HG03558 (cell line): ENCODE measurements at regions not wholly inside any gene's neighbourhood (a gene's known extent, or its start where the extent isn't known, plus 50 kb on each side); places are given as distances from the start of the nearest gene placed in this dataset.
A peak's percentile ranks its signal among the peaks of the same experiment; 100 is the strongest.

Experiments
- ATAC-seq: cut with Tn5 transposase; IDR thresholded peaks from one replicate; pipeline ENCODE4 v1.9.1; 2021; ENCODE audit warnings: moderate number of reproducible peaks; ENCODE audit not compliant: unreplicated experiment; ENCODE audit errors: extremely low read depth

DNA sequence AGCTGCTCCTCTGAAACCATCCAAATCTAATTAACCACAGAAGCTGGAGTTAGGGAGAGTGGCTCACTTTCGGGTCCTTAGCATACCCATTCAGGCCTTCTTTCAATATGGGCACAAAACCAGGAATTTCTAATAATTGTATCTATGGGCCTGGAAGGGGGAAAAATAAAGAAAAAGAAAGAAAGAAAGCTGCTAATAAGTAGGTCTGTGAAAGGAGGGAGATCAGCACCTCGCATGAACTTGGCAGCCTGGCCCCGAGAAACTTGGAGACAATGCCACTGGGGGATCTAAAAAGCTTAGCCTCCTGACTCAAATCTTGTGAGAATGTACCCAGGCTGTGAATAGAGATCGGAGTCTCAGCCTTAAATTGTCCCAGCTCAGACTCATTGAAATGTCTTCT, 252.1 kb upstream of the SLC14A2 start:
- no peak for ATAC-seq

DNA sequence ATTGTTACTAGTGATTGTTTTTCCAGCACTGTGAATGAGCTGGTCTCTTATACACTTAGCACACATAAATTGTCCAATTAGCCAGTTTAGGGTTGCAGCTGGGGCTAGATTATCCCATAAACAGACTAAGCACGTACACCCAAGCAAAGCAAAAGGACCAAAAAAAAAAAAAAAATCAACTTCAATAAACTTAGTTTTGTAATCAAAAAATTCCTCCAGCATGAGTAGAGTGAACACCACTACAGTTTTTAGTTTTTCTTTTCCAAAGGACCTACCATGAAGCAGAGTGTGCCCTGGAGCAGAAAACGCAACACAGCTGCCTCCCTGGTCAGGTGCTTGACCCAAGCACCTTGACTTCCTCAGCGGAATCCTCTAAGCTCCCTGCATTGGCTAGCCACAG, 249.4 kb upstream of the SLC14A2 start:
- ATAC-seq = no peak

DNA sequence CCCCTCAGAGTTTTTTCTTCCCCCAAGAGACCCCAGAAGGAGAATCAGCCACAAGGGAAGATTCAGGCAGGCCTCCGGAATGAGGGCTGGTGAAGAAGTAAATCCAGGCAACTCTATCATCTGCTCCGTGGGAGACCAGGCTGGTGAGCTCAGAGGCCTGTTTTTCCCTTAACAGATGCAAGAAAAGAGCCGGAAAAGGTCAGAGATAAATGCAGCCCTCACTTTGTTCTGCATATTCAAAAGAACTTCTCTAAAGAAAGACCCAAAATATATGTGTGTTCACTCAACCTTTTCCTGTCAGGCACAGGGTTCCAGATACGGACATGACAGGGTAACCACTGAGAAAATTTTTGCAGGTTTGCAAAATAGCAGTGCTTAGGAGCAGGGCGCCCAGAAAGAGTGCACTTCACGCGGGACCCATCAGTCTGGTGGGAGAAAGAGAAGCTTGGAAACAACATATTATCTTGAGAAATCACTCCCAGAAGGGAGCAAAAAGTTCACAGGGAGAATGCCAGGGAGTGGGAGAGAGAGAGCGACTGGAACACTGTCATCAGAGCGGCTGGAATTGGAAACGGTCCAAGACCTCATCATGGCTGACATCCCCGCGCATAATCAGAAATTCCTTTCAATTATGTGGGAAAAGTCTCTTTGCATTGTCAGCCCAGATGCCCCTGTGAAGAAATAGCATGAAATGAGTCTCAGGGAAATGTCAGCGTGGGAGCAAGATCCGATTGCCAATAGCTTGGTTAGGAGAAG, 244.8 kb upstream of the SLC14A2 start:
- no peak for ATAC-seq

DNA sequence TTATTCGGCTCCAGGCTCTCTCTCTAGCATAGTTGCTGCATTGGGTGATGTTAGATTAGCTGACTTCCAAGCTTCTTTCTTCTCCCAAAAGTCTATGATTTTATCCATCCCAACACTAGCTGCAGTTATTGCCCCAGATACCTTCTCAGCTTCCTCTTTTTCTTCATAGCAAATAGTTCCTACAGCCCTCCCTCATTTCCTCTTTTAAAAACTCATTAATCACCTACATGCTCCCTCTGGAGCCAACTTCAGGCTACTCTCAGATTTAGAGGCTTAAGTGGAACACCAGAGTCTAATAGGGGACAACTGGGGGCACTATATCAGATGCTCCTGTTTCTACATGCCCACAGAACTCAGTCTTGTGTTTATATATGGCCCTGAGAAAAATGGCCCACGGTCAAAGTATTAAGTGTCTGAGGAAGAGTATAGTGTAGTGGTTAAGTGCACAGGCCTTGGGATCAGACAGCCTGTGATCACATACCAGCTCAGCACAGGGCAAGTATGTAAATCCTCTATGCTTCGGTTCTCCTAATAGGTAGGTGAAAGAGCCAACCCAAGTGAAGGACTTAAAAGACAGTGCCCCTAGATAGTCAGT, 241.9 kb upstream of the SLC14A2 start:
- no peak for ATAC-seq

DNA sequence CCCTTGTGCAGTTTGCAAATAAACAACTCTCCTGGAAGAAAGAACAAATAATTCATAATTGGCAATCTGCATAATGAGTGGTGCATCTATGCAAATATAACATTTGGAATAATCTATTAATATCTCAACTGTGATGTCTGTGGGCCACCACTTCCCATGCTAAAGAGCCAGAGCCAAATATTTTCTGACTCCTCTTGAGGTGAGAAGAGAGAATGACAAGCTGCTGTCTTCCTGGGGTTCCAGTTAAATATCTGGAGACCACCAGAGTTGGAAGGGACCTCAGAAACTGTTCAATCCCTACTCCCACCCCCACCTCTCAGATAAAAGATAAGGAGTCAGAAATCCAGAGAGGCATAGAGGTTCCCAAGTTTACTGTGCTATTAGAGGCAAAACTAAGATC, 241.0 kb upstream of the SLC14A2 start:
- no peak for ATAC-seq

DNA sequence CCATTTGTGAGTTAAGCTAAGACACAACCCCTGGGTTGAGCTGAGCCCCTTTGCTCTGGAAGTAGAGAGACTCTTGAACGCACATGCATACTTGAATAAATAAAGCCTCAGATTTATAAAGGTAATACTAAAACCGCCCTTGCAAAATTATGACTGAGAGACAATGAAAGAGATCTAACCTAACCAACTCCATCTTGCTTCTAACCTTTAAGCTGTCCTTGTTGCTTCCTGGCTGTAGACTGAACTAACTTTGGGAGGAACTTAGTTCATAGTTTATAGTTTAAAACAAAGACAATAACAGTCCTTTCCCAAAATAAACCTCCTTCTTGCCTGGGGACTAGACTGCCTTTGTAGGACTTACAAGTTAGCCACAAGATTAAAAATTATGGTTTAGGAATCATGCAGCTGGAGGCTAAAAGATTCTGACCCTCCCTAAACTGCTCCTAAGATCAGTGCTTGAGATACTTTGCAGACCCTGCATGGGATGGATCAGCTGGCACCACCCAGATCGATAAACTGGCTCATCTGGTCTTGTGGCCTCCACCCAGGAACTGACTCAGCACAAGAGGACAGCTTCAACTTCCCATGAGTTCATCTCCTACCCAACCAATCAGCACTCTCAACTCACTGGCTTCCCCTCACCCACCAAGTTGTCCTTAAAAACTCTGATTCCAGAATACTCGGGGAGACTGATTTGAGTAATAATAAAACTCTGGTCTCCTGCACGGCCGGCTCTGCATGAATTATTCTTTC, 240.2 kb upstream of the SLC14A2 start:
- no peak for ATAC-seq

DNA sequence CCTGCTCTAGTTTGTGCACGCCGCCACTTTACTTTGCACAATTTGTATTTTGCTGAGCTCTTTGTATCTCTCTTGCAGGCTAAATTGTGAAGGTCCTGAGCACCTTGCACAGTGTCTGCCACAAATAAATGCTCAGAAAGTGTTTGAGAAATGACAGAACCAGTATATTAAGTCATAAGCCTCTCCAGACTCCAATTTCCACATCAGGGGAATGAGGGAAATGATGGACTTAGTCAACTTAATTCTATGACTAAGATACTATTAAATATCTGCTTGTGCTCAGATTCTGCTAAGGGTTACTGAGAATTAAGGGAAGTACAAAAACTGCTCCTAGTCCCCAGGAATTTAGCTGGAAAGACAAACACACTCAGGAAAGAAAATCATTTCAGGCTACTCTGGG, 239.1 kb upstream of the SLC14A2 start:
- ATAC-seq = no peak

DNA sequence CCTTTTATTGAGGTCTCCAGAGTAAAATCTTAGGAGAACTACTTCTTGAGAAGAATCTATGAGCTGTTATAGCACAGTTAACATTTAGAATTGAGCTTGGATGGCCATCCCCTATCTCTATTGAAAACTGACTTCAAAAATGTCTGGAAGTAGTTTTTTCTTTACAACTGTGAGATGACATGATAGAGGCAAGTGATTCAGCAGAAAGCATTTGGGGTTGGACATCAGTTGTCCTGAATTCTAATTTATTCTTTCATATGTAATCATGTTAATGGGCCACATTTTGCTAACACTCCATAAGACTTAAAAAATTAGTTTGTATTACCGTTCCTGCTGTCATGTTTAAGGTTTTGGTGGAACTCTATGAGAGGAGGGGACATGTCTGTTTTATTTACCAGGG, 237.0 kb upstream of the SLC14A2 start:
- no peak for ATAC-seq

DNA sequence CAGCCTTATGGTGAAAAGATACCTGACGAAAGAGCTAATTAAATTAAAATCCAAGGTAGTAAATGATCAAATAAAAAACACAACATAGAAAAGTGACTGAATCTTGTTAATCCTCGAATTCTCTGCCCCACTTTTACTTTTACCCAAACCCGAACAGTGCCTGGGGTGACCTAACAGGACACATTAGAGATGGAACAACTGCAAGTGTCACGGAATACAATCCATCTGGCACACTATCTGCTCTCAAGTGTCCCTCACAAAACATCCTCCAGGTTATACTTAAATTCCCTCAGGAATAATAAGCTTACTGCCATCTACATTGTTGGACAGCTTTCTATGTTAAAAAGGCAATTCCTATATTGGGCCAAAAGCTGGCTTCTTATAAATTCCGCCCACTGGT, 236.3 kb upstream of the SLC14A2 start:
- ATAC-seq = no peak

DNA sequence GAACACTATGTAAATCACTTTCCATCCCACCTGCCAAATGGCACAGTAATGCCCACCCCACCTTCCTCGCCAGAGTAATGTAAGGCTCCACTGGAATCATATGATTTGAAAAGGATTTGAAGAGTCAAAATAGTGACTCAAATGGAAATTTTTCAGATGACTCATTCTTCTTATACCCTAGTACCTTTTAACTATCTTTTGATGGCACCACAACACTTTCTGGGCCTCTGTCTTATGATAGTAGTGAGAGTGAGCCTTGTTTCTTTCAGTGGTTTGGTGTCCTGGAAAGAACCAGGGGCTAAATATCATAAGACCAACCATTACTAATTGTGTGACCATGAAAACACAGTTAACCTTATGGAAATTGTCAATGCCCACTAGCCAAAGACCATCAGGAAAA, 235.4 kb upstream of the SLC14A2 start:
- ATAC-seq = peak; percentile 52

DNA sequence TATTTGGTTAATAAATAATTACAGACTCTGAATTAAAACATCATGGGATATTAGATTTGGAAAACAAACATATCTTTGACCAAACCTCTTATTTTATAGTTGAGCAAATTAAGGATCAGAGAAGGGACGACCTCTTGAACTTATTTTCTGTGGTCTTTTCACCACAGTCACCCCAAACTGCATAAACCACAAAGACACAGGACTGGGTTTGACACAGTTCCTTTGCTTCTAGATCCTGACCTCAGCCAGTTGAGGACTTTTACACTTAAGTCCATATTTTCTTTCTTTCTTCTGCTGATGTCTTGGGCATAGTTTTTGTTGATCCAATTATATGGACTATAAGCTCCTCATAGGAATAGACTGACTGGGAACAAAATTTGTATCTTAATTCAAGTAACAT, 234.0 kb upstream of the SLC14A2 start:
- ATAC-seq = no peak

DNA sequence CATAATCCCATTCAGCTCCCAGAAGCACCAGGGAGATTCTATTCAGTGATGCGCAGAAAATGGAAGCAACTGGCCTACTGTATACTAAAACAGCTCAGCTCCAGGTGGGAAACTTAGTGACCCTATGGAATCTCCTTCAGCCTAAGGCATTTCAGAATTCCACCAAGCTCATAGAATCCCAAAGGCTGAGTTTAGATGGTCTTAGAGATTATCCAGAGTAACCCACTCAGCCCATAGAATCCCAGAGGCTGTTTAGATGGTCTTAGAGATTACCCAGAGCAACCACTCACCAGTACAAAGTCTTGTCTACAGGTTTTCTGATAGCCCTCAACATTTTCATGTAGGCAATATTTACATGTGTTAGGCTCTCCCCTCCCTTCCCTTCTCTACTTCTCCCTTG, 232.0 kb upstream of the SLC14A2 start:
- ATAC-seq = no peak

DNA sequence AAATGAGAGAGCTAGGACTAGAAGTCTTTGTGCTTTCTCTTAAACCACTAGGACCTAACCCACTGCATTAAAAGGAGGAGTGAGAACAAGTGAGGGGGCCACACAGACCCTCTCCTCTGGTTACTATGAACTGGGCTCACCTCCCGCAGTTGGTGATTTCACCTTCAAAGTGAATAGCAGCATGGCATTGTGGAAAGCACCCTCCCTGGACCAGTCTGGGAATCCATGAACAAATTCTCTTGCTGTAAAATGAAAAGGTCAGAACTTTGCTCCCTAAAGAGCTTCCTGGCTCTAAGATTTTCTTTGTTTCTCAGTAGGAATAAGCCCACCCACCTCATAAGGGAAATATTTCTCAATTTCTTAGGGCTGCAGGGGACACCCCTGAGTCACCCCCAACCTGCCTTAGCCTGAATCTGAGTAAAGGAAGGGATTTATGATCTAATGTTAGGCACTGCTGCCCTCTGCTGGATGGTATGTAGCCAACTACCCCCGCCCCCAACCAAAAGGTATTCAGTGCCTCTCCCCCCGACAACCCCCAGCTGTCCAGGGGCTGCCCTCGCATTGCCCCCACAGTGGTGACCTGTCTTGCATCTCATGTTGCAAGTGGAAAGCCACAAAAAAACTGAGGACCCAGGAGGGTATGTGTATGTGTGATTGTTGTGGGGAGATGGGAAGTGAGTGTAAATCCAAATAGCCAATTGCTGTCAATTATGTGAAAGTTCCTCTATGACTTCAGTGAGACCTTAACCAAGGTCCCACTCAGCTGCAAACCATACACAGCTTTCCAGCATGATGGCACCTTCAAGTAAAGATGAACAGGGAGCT, 230.9 kb upstream of the SLC14A2 start:
- ATAC-seq = no peak

DNA sequence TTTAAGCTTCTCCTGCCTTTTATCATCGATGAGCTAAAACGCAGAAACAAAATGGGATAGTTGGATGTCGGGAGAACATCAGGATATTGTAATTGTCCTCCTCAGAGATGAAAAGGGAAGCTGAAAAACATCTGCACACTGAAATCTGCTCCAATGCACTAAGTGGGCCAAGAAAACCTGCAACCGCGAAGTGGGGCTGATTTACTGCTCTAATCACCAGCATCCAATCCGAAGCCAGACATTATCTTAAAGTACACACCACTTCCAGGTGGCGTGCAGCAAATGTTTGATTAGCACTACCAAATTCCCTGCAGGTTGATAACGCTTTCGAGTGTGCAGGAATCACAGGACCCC, 230.3 kb upstream of the SLC14A2 start:
- ATAC-seq = no peak

DNA sequence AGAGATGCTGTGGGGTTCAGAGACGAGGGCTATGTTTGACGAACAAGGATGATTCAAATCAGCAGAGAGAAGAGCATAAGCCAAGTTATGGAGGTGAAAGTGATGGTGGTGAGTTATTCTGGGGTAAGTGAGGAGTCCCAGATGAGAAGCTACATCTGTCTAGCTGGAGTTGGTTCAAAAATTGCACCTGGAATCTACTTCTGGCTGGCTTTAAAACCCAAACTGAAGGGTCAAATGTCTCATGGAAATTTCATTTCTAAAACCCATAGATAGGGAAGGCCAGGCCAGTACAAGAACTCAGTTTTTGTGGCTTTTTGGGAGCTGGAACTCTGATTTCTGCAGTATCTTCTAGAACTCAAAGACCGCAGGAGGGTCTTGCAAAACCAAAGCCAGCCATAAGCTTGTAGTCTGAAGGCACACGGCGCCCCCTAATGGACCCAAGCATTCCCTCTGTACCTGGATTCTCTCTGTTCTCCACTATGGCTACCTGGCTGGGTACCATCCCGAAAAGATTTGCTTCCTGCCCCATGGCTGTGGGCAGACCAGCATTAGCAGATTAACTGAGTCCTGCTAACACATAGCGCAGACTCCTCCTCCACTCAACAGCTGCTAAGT, 229.1 kb upstream of the SLC14A2 start:
- no peak for ATAC-seq

DNA sequence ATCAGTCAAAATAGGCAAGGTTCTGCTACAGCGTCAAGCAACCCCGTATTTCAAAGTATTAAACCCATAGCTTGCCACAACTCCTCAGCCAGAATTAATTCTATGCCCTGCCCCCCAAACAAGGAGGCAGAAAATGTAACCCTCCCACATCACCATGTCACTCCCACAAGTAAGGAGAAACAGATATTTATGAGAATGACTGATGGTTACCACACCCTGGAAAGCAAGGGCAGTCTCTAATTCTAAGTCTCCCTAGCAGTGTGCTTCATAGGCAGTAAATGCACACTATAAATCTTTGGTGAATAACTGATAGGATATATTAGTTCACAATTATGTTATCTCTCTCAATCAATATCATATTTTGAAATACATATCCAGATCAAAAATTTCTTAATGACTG, 228.0 kb upstream of the SLC14A2 start:
- ATAC-seq = no peak

DNA sequence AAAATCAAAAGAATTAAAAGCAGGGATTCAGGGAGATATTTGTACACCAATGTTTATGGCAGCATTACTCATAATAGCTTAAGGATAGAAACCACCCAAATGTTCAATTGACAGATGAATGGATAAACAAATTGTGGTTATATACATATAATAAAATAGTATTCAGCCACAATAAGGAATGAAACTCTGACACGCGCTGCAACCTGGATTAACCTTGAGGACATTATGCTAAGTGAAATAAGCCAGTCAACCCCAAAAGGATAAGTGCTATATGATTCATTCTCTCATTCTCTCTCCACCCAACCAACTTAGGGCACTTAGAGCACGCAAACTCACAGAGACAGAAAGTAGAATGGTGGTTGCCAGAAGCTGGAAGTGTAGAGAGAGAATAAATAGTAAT, 216.8 kb upstream of the SLC14A2 start:
- no peak for ATAC-seq

DNA sequence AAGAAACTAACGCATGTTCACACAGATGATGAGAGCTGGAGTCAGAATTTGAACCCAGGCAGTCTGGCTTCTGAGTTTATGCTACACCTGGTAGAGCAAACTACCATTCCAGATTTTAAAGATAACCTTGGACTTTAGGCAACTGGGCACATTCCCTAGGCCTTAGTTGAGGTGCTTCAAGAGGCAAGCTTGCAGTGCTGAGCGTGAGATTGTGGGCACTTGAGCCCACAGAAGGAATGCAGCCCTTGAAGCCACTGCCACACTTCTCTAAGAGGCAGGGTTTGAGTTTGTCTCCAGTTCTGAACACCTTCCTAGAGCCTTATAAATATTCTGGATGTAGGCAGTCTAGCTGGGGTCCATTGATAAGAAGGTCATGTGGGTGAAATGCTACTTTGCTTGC, 216.1 kb upstream of the SLC14A2 start:
- no peak for ATAC-seq

DNA sequence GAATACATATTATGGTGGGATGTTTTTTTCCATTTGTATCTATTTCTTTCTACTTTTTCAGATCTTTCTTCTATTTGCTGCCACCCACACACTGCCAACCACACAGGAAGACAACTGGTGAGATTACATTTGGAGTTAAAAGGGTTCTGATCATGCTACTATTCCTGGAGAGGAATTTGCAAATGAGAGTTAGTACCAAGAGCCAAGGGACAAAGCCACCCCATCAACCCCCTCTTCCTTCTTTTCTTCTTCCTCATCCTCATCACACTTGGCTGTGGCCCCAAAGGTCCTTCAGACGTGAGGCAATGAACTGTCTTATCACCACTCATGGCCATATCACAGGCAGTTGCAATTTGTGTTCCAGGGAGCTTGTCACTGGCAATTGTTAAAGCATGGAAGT, 215.6 kb upstream of the SLC14A2 start:
- no peak for ATAC-seq

DNA sequence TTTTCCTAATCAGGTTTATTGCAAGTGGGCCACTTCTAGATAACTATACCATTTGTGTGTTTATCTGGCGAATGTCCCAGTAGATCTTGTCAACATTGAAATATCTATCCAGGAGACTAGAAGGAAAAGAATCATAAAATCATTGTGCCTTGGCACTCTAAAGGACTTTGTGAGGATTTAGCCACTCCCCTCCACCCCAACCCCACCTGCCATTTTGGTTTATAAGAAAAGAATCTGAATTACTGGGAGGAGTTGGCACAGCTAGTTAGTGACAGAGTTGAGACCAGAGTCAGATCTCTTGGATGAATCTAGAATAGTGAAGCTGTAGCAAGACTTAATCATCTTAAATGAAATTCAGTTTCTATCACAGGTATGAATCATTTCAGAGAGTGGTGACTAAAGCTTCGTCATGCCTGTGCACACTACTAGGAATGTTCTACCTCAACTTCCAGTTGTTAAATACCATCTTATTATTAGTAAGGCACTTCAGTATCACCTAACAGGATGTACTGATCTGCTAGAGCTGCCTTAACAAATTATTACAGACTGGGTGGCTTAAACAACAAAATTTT, 212.7 kb upstream of the SLC14A2 start:
- no peak for ATAC-seq
